Endodermal cell (in vitro differentiated cells): ENCODE measurements at regions not wholly inside any gene's neighbourhood (a gene's known extent, or its start where the extent isn't known, plus 50 kb on each side); places are given as distances from the start of the nearest gene placed in this dataset.

Experiments used
- DNase-seq: peaks from one replicate; pipeline ENCODE4 v3.0.0-alpha.2; 2017
- H3K27ac ChIP-seq: 2 replicates; pipeline ENCODE4 v1.5.1; 2013; ENCODE audit warnings: mild to moderate bottlenecking, low read depth, low read length, moderate library complexity
- H3K27me3 ChIP-seq: 2 replicates; pipeline ENCODE4 v1.6.1; 2013; ENCODE audit warnings: mild to moderate bottlenecking, low read length, moderate library complexity; ENCODE audit not compliant: insufficient read depth, control insufficient read depth, poor library complexity, severe bottlenecking
- H3K36me3 ChIP-seq: 2 replicates; pipeline ENCODE4 v1.7.0; 2013; ENCODE audit warnings: mild to moderate bottlenecking, low read length, moderate library complexity; ENCODE audit not compliant: control insufficient read depth, insufficient read depth
- H3K4me1 ChIP-seq: one replicate; pipeline ENCODE4 v1.7.0; 2013; ENCODE audit warnings: low read length; ENCODE audit not compliant: control insufficient read depth, insufficient read depth
- H3K4me3 ChIP-seq: 2 replicates; pipeline ENCODE4 v1.5.1; 2013; ENCODE audit warnings: mild to moderate bottlenecking, low read length, moderate library complexity
- H3K9ac ChIP-seq: 2 replicates; pipeline ENCODE4 v1.6.1; 2013; ENCODE audit warnings: mild to moderate bottlenecking, low read length, moderate library complexity; ENCODE audit not compliant: poor library complexity, severe bottlenecking; ENCODE audit errors: extremely low read depth
- H3K9me3 ChIP-seq: 2 replicates; pipeline ENCODE4 v1.6.1; 2013; ENCODE audit warnings: mild to moderate bottlenecking, low read length, moderate library complexity; ENCODE audit not compliant: control insufficient read depth
- H3K27ac Mint-ChIP-seq: 2 replicates; pipeline ENCODE4 v1.8.0; 2020; ENCODE audit warnings: mixed read lengths
- H3K27me3 Mint-ChIP-seq: 2 replicates; pipeline ENCODE4 v1.8.0; 2021; ENCODE audit warnings: mild to moderate bottlenecking, mixed read lengths; ENCODE audit not compliant: insufficient read depth
- H3K36me3 Mint-ChIP-seq: 2 replicates; pipeline ENCODE4 v1.8.0; 2020; ENCODE audit warnings: low read depth, mixed read lengths
- H3K4me1 Mint-ChIP-seq: 2 replicates; pipeline ENCODE4 v1.8.0; 2020; ENCODE audit warnings: mixed read lengths
- H3K4me3 Mint-ChIP-seq: 2 replicates; pipeline ENCODE4 v1.8.0; 2020; ENCODE audit warnings: mild to moderate bottlenecking, moderate library complexity, mixed read lengths
- H3K9me3 Mint-ChIP-seq: 2 replicates; pipeline ENCODE4 v1.8.0; 2020; ENCODE audit warnings: mild to moderate bottlenecking, mixed read lengths
- CTCF ChIP-seq: fragments of 200-600 bp; sonication (generic); conservative IDR thresholded peaks from 2 replicates; pipeline ENCODE4 v1.5.0; 2021; ENCODE audit warnings: antibody characterized with exemption, mild to moderate bottlenecking
- WGBS, 2 experiments: methylation state at CpG; one replicate each; pipeline versions ENCODE4 v1.1.5 to v1.1.7; 2013; ENCODE audit warnings: missing lambda C conversion rate in 2 of 2, mixed read lengths in 1 of 2; ENCODE audit not compliant: insufficient coverage in 1 of 2, insufficient read length in 1 of 2; 5-methylcytosine and 5-hydroxymethylcytosine counted together

DNA sequence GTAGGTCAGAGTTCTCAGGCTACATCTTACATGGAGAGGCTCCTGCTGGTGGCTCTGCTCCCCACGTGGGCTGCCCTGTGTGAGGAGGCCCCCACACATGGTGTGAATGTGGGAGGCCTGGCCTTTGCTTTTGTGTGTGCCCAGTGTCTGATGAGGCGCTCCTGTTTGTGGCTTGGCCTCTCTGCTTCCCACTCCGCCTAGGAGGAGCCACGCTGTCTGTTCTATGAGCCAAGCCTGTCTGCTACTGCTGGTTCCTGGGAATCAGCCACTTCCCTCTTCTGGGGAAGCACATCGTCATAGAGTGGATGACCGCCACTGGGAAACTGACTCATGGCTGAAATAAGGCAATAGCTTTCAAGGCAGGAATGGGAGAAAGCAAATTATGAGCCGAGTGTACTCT lies 87.1 kb downstream of the CYP26A1 start:
- H3K27ac ChIP-seq = no peak overlapping the region
- peaks cover 4% of the 10 kb centered on the region for H3K4me1 ChIP-seq
- Mint-ChIP-seq H3K9me3 (peaks cover 34% of the 10 kb centered on the region), H3K4me1 (peaks cover 21% of the 10 kb centered on the region), H3K4me3 (no peak overlapping the region), H3K36me3 (peaks cover 19% of the 10 kb centered on the region), H3K27me3 (no peaks in the 10 kb centered on the region), H3K27ac (peak overlapping the region; percentile 64)
- H3K27me3 ChIP-seq = no peaks in the 10 kb centered on the region
- no peak overlapping the region for H3K4me3 ChIP-seq
- H3K9me3 ChIP-seq = peaks cover 28% of the 10 kb centered on the region
- no peaks in the 10 kb centered on the region for H3K36me3 ChIP-seq
- WGBS, 2 experiments = 91 to 93% methylated on average over 4 to 7 of the region's 7 CpGs
- no peak for TF ChIP-seq CTCF
- DNase-seq = no peak
- H3K9ac ChIP-seq = no peak overlapping the region

GRCh38 chr10:93165367-93165766 lies 91.7 kb downstream of the CYP26A1 start:
- Mint-ChIP-seq H3K27me3 (no peaks in the 10 kb centered on the region), H3K36me3 (peaks cover 13% of the 10 kb centered on the region), H3K27ac (no peak overlapping the region), H3K4me3 (no peak overlapping the region), H3K9me3 (peaks cover 23% of the 10 kb centered on the region), H3K4me1 (peaks cover 28% of the 10 kb centered on the region)
- H3K27me3 ChIP-seq = no peaks in the 10 kb centered on the region
- no peak for DNase-seq
- H3K9ac ChIP-seq = no peak overlapping the region
- H3K4me1 ChIP-seq = peaks cover 4% of the 10 kb centered on the region
- H3K4me3 ChIP-seq = no peak overlapping the region
- no peak overlapping the region for H3K27ac ChIP-seq
- TF ChIP-seq CTCF = no peak
- WGBS, 2 experiments = 85 to 90% methylated on average over 4 of the region's 4 CpGs
- H3K36me3 ChIP-seq = no peaks in the 10 kb centered on the region
- H3K9me3 ChIP-seq = peaks cover 27% of the 10 kb centered on the region

- Mint-ChIP-seq H3K36me3 (peaks cover 17% of the 10 kb centered on the region), H3K4me1 (peaks cover 23% of the 10 kb centered on the region), H3K27me3 (no peaks in the 10 kb centered on the region), H3K27ac (no peak overlapping the region), H3K4me3 (no peak overlapping the region), H3K9me3 (peaks cover 30% of the 10 kb centered on the region)
- H3K4me1 ChIP-seq = peaks cover 4% of the 10 kb centered on the region
- no peak overlapping the region for H3K9ac ChIP-seq
- no peak for TF ChIP-seq CTCF
- H3K27ac ChIP-seq = no peak overlapping the region
- H3K27me3 ChIP-seq = no peaks in the 10 kb centered on the region
- no peaks in the 10 kb centered on the region for H3K36me3 ChIP-seq
- H3K4me3 ChIP-seq = peak overlapping the region; percentile 25
- peaks cover 35% of the 10 kb centered on the region for H3K9me3 ChIP-seq
- WGBS, 2 experiments = 67 to 89% methylated on average over 3 of the region's 4 CpGs
- DNase-seq = peak; percentile 57
Observed at GRCh38 chr10:93166134-93166533, 92.4 kb downstream of the CYP26A1 start.
